GM12878 (cell line): ENCODE measurements at regions not wholly inside any gene's neighbourhood (a gene's known extent, or its start where the extent isn't known, plus 50 kb on each side); places are given as distances from the start of the nearest gene placed in this dataset.

ENCODE experiments used
- ATAC-seq: fragments of 200-7000 bp; cut with Tn5 transposase; 3 replicates; pipeline ENCODE4 v1.9.1; 2020; ENCODE audit warnings: mild to moderate bottlenecking, moderate library complexity
- BruUV-seq: library from RNA; stranded (reverse); fragments of 400-500 nt; replicated peaks from 2 replicates; lab custom pipeline; 2021; lab: Mats Ljungman, UMichigan
- CTCF ChIA-PET: fragments of 300-600 bp; sonication (Branson Sonifier 250); formaldehyde crosslinking; extraction: SDS; loops from one replicate; lab custom pipeline; 2021; ENCODE audit warnings: inconsistent platforms; lab: Yijun Ruan, JAX
- POLR2A ChIA-PET: fragments of 350-600 bp; formaldehyde crosslinking; extraction: SDS; loops from one replicate; lab custom pipeline; 2021; ENCODE audit warnings: inconsistent platforms; lab: Charles Lee
- RAD21 ChIA-PET: fragments of 300-600 bp; sonication (Branson Sonifier 250); formaldehyde crosslinking; loops from one replicate; lab custom pipeline; 2023; ENCODE audit warnings: antibody characterized with exemption; ENCODE audit not compliant: unreplicated experiment; lab: Charles Lee
- SMC1A ChIA-PET: fragments of 300-600 bp; sonication (Branson Sonifier 250); formaldehyde crosslinking; loops from one replicate; lab custom pipeline; 2023; ENCODE audit not compliant: unreplicated experiment, uncharacterized antibody; lab: Charles Lee
- DNase-seq: peaks from one replicate; pipeline ENCODE4 v3.0.0-alpha.2; 2011; ENCODE audit warnings: low read depth, low spot score
- FAIRE-seq: peaks from 3 replicates; lab custom pipeline; 2011; peaks lifted over from hg19 to GRCh38; lab: Jason Lieb, UNC
- H2AFZ ChIP-seq: 2 replicates; pipeline ENCODE4 v1.6.0; 2011; ENCODE audit warnings: low read depth, low read length, control low read depth; ENCODE audit not compliant: control insufficient read depth
- H3K27ac ChIP-seq: 2 replicates; pipeline ENCODE4 v1.5.1; 2011; ENCODE audit warnings: control low read depth; ENCODE audit not compliant: control insufficient read depth, insufficient read depth
- H3K27me3 ChIP-seq, 2 experiments: replicated peaks in 1 of 2; 2 replicates each; pipeline versions ENCODE4 v1.6.0 to v1.6.1; 2011; ENCODE audit warnings: low read length in 1 of 2; ENCODE audit not compliant: control insufficient read depth in 2 of 2, insufficient read depth in 2 of 2
- H3K36me3 ChIP-seq, 2 experiments: 2 replicates each; pipeline ENCODE4 v1.5.1; 2011; ENCODE audit warnings: low read length in 1 of 2; ENCODE audit not compliant: control insufficient read depth in 2 of 2, insufficient read depth in 2 of 2
- H3K4me1 ChIP-seq: 2 replicates; pipeline ENCODE4 v1.6.1; 2011; ENCODE audit warnings: mild to moderate bottlenecking, low read length, moderate library complexity, mixed read lengths; ENCODE audit not compliant: control insufficient read depth, insufficient read depth
- H3K4me2 ChIP-seq: 2 replicates; pipeline ENCODE4 v1.6.0; 2011; ENCODE audit warnings: control low read depth; ENCODE audit not compliant: control insufficient read depth, insufficient read depth
- H3K4me3 ChIP-seq: fragments of 200-600 bp; sonication (generic); 2 replicates; pipeline ENCODE4 v1.5.1; 2016
- H3K79me2 ChIP-seq: 2 replicates; pipeline ENCODE4 v1.6.0; 2011; ENCODE audit warnings: low read length; ENCODE audit not compliant: control insufficient read depth, insufficient read depth
- H3K9ac ChIP-seq: 2 replicates; pipeline ENCODE4 v1.8.0; 2011; ENCODE audit warnings: low read length, control low read depth, mixed read lengths; ENCODE audit not compliant: control insufficient read depth, insufficient read depth
- H3K9me3 ChIP-seq: replicated peaks from 3 replicates; pipeline ENCODE4 v1.5.1; 2011; ENCODE audit warnings: mild to moderate bottlenecking, low read length; ENCODE audit not compliant: control insufficient read depth, insufficient read depth
- H4K20me1 ChIP-seq: 2 replicates; pipeline ENCODE4 v1.6.0; 2011; ENCODE audit not compliant: control insufficient read depth, insufficient read depth
- BHLHE40 ChIP-seq, 2 experiments: fragments of 450-650 bp in 1 of 2; IDR thresholded peaks; 2 replicates each; pipeline ENCODE4 v1.6.1; 2011 to 2017; ENCODE audit warnings: low read depth in 2 of 2, borderline replicate concordance in 1 of 2, improper control_type of control experiment in 1 of 2, low read length in 1 of 2, mild to moderate bottlenecking in 1 of 2
- CBX3 ChIP-seq: fragments of 200-600 bp; sonication (generic); IDR thresholded peaks from 2 replicates; pipeline ENCODE4 v1.6.1; 2016; ENCODE audit warnings: low read depth, borderline replicate concordance
- MYB ChIP-seq: fragments of 150-350 bp; IDR thresholded peaks from 2 replicates; pipeline ENCODE4 v1.6.1; 2014; ENCODE audit warnings: mild to moderate bottlenecking, low read depth, low read length, borderline replicate concordance
- PML ChIP-seq: IDR thresholded peaks from 2 replicates; pipeline ENCODE4 v1.6.1; 2012; ENCODE audit warnings: low read length, inconsistent platforms
- POLR2A ChIP-seq: IDR thresholded peaks from 2 replicates; pipeline ENCODE4 v1.6.1; 2011; ENCODE audit warnings: low read depth, mild to moderate bottlenecking, low read length
- RAD51 ChIP-seq: fragments of 450-650 bp; IDR thresholded peaks from 2 replicates; pipeline ENCODE4 v1.6.1; 2016; ENCODE audit warnings: moderate library complexity, mild to moderate bottlenecking, inconsistent platforms
- RBBP5 ChIP-seq: fragments of 200-600 bp; sonication (generic); conservative IDR thresholded peaks from 2 replicates; pipeline ENCODE4 v1.6.1; 2016
- RUNX3 ChIP-seq: IDR thresholded peaks from 2 replicates; pipeline ENCODE4 v1.6.1; 2012; ENCODE audit warnings: low read length, inconsistent platforms
- SMC3 ChIP-seq: IDR thresholded peaks from 2 replicates; pipeline ENCODE4 v1.6.1; 2011; ENCODE audit warnings: low read length, improper control_type of control experiment, borderline replicate concordance
- YBX1 ChIP-seq: fragments of 450-650 bp; IDR thresholded peaks from 2 replicates; pipeline ENCODE4 v1.6.1; 2016; ENCODE audit warnings: antibody characterized with exemption
- ZSCAN29 ChIP-seq: fragments of 450-650 bp; IDR thresholded peaks from 2 replicates; pipeline ENCODE4 v1.6.1; 2017; ENCODE audit warnings: mild to moderate bottlenecking, moderate library complexity
- WGBS: methylation state at CpG from one replicate; pipeline ENCODE4 v1.1.6; 2016; ENCODE audit warnings: low lambda C conversion rate; ENCODE audit not compliant: insufficient replicate concordance, insufficient coverage; ENCODE audit errors: missing lambda C conversion rate; 5-methylcytosine and 5-hydroxymethylcytosine counted together
- in situ Hi-C: fragments of 300-500 bp; cut with MboI; formaldehyde crosslinking; loops from 9 replicates; pipeline ENCODE4 v1.14.3; 2018; ENCODE audit warnings: mixed read lengths
- intact Hi-C: fragments of 100-400 bp; cut with micrococcal nuclease; formaldehyde crosslinking; loops from one replicate; pipeline ENCODE4 v1.14.2; 2022; ENCODE audit not compliant: unreplicated experiment
- TF ChIP-seq, protein P1 (sequence below): IDR thresholded peaks from 2 replicates; pipeline ENCODE4 v1.6.1; 2011; ENCODE audit warnings: mild to moderate bottlenecking, low read depth, low read length, moderate library complexity; ENCODE audit not compliant: insufficient replicate concordance
- TF ChIP-seq, protein P2 (sequence below): fragments of 150-350 bp; IDR thresholded peaks from 2 replicates; pipeline ENCODE4 v1.6.1; 2016; ENCODE audit warnings: low read depth, low read length

DNA sequence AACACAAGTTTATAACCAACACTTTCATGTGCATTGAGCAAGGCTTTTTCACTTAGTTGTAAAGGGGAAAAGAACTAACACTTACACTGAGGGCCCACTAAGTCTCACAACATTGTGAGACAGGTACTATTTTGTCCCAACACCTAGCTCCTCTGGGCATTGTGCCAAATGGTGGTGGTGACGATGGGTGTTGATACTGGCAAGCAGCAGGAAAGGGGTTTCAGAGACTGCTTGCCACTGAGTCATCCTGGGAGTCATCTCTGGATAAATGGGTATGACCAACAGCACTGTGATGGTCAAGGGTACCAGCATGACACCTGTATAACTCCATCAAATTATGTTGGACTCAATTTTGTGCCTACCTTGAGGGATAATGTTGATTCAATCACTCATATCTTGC is 138.8 kb upstream of the ITGA6 start:
- Histone ChIP-seq H3K27ac (no peak overlapping the region), H3K4me2 (no peak overlapping the region), H3K4me3 (no peak overlapping the region), H3K9me3 (no peaks in the 10 kb centered on the region), H3K4me1 (no peaks in the 10 kb centered on the region), H2AFZ (no peak overlapping the region), H3K79me2 (no peaks in the 10 kb centered on the region), H3K36me3 (no peaks in the 10 kb centered on the region), H3K9ac (no peak overlapping the region), H3K27me3 (no peaks in the 10 kb centered on the region), H4K20me1 (no peaks in the 10 kb centered on the region)
- no peak for FAIRE-seq
- POLR2A ChIA-PET, result no interaction called here
- WGBS, result 29% methylated on average over 1 of the region's 1 CpG
- SMC1A ChIA-PET, result no interaction called here
- no peak for DNase-seq
- RAD21 ChIA-PET, result no interaction called here
- intact Hi-C loops (no loop called here), in situ Hi-C loops (no loop called here)
- no TSS peak for BruUV-seq
- CTCF ChIA-PET, result no interaction called here
- ATAC-seq, result no peak
- no peak for TF ChIP-seq ZSCAN29
- TF ChIP-seq PML, result no peak
- no peak for TF ChIP-seq POLR2A
- TF ChIP-seq CBX3, result no peak
- TF ChIP-seq YBX1, result no peak
- TF ChIP-seq SMC3, result no peak
- no peak for TF ChIP-seq RUNX3
- no peak for TF ChIP-seq MYB
- TF ChIP-seq RBBP5, result no peak
- TF ChIP-seq RAD51, result no peak
- TF ChIP-seq, protein P1, sequence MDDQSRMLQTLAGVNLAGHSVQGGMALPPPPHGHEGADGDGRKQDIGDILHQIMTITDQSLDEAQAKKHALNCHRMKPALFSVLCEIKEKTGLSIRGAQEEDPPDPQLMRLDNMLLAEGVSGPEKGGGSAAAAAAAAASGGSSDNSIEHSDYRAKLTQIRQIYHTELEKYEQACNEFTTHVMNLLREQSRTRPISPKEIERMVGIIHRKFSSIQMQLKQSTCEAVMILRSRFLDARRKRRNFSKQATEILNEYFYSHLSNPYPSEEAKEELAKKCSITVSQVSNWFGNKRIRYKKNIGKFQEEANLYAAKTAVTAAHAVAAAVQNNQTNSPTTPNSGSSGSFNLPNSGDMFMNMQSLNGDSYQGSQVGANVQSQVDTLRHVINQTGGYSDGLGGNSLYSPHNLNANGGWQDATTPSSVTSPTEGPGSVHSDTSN, result no peak
- TF ChIP-seq BHLHE40 (IDR thresholded peaks at IDR 0.05; ENCODE audit: borderline replicate concordance in 1 of 2, low read depth in 2 of 2, low read length in 1 of 2), result no peak
- TF ChIP-seq, protein P2, sequence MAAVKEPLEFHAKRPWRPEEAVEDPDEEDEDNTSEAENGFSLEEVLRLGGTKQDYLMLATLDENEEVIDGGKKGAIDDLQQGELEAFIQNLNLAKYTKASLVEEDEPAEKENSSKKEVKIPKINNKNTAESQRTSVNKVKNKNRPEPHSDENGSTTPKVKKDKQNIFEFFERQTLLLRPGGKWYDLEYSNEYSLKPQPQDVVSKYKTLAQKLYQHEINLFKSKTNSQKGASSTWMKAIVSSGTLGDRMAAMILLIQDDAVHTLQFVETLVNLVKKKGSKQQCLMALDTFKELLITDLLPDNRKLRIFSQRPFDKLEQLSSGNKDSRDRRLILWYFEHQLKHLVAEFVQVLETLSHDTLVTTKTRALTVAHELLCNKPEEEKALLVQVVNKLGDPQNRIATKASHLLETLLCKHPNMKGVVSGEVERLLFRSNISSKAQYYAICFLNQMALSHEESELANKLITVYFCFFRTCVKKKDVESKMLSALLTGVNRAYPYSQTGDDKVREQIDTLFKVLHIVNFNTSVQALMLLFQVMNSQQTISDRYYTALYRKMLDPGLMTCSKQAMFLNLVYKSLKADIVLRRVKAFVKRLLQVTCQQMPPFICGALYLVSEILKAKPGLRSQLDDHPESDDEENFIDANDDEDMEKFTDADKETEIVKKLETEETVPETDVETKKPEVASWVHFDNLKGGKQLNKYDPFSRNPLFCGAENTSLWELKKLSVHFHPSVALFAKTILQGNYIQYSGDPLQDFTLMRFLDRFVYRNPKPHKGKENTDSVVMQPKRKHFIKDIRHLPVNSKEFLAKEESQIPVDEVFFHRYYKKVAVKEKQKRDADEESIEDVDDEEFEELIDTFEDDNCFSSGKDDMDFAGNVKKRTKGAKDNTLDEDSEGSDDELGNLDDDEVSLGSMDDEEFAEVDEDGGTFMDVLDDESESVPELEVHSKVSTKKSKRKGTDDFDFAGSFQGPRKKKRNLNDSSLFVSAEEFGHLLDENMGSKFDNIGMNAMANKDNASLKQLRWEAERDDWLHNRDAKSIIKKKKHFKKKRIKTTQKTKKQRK, result no peak
